Stimulated activated CD8-positive, alpha-beta memory T cell treated with anti-CD3 and anti-CD28 coated beads, Interleukin-15, amount 100 ng/mL, for 48 hours (primary cell): ENCODE measurements at regions not wholly inside any gene's neighbourhood (a gene's known extent, or its start where the extent isn't known, plus 50 kb on each side); places are given as distances from the start of the nearest gene placed in this dataset.

Source experiments
- DNase-seq, 2 donors: peaks; one replicate each; pipeline ENCODE4 v3.0.0-alpha.2; 2020; ENCODE audit warnings: low read depth in 2 of 2

DNA sequence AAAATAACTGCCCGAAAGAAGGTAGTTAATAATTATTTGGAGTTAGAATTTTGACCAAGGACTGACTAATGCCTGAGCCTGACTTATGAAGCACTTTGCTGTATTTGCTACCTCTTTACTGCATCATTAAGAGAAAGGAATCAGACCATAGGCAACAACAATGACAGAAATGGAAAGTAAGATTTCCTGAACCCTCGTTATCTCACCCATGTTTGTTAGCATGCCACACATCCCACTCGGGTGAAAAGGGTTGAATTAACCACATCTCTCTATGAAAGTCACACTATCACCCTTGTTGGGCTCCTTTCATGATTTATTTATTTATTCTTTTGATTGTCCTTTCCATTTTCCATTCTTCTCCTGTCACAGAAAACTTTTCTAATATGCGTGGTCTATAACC lies 59.6 kb downstream of the OLIG3 start:
- no peak for DNase-seq

GRCh38 chr6:137432054-137432611 lies 62.1 kb downstream of the OLIG3 start:
- no peak for DNase-seq

- DNase-seq, result no peak
Measured at GRCh38 chr6:137430954-137431353, 63.2 kb downstream of the OLIG3 start.

- no peak for DNase-seq
Measured at GRCh38 chr6:137427656-137428290, 66.4 kb downstream of the OLIG3 start.

GRCh38 chr6:137426007-137426689 lies 68.0 kb downstream of the OLIG3 start:
- no peak for DNase-seq

DNA sequence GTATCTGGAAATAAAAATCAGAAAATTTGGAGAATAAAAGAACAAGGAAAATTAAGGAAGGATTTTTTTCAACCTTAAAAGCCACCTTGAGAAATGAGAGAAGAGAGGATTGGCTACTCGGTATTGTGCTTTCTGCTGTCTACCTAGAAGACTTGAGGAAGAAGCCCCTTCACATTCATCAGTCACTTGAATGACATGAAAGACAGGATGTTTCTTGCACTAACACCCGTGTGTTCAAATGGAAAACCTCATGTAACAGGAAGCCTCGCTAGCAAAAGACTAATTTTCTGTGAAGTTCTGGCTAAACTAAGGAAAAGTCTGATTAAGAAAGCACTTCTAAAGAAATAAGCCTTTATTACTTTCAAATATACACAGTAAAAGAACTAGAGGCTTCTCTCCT lies 69.9 kb downstream of the OLIG3 start:
- no peak for DNase-seq

GRCh38 chr6:137423451-137424168 lies 70.6 kb downstream of the OLIG3 start:
- DNase-seq, result no peak

DNA sequence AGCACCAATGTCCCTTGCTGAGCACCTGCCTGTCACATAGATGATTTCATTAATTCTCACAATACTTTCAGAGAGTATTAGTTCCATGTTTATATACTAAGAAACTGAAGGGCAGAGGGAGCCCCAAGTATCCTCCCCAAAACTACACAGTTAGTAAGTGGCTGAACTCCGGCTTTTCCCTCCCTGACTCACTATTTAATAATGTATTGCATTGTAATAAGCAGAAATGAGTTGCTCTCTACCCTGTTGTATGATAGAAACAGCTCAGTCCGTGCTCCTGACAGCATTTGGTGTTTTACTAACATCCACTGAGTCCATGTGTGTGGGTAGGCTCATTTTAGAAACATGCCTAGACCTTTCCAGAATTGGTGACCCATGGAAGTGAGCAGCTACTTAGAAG lies 76.8 kb downstream of the OLIG3 start:
- DNase-seq, result no peak

DNA sequence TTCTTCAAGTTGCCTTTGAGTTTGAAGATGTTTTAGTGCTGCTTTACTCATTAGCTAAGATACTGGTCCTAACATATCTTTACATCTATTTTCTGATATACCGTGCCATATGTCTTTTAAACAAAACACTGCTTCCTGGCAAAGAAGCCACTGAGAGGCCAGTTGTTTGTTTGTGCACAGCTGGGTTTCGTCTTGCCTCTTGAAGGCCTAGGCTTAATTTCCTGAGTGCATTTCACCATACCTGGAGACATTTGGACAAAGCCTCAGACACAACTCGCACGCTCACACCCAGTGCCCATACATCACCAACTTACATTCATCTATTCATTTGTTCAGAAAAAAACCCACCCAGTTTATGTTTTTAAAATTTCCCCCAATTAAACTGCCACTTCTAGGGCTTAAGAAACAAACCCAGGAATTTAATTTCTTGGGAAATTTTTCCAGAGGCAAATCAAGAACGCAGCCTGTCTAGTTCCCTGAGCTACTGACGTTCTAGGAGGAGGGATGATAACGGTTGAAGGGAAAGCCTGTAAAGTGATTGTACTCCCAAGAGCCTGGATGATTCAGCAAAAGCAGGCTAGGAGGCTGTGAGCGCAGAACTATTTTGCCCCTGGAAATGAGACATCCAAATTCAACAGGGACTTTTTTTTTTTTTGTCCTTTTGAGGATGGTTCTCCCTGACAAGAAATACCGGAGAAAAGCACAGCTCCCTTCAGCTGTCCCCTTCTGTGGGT lies 77.7 kb downstream of the OLIG3 start:
- DNase-seq, result no peak

DNA sequence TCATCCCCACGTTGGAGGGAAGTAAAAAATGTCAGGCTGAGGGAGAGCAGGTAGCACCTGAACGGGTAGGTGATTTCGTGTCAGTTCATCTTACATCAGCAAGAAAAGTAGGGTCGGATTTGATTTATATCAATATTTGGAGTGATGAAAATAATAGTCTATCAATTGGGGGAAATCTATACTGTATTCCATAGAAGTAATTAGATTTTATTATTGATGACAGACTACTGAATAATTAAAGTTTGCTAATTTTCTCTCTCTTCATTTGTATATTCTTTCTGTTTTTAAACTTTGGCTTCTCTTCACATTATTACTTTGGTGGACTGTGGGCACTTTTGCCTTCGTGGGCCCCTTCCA lies 78.4 kb downstream of the OLIG3 start:
- DNase-seq, result no peak

- DNase-seq, result peak; percentile 29 to 31
Measured at GRCh38 chr6:137415127-137415833, 78.9 kb downstream of the OLIG3 start.

DNA sequence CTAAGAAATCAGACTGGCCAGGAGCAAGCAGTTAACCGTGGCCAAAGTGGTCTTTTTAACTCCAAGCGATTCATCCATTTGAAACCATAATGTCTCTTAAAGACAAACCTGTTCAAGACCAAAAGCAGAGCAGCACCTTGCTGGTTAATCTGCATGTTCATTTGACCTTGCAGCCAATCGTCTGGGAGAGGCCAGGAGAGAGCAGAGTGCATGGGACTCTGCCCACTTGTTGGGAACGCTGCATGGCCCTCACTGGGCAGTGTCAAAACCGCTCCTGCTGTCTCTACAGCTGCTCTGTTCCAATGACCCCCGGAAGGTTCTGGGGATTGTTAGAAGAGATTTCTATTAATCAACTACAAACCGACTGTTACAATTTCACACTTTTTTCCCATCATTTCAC lies 79.6 kb downstream of the OLIG3 start:
- no peak for DNase-seq

DNA sequence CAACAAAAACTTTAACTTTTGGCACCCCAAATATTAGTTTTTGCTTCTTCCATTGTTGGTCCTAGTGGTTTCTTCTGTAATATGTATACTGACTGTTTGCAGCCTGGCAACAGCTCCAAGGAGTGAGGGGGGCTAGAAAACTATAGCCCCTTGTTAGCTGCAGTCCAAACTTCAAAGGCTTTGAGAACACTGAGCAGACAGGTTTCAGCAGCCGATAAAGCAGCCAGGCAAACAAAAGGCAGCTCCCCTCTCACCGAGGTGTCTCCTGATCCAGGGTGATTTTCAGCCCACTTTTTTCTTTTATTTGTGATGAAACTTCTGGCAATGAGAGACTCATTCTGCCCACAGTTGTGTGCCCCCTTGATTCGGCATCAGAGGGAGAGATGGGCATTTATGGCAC lies 80.7 kb downstream of the OLIG3 start:
- DNase-seq, result no peak

DNA sequence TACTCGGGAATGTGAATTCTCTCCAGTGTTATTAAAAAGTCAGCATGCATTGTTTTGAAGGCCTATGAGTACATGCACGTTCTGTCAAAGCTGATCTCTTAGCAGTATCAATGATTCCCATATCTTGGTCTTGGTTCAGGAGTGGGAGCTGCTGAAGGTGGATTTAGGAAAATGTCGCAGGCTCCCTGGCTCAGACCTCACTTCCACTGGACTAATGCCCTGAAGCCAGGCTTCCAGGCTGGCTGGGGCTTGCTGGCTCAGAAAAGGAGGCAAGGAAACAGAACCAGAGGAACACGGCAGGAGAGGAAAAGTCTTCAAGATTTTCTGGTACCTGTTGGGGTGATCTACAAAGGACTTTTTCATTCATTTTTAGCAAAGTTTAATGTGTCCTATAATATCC lies 81.6 kb downstream of the OLIG3 start:
- DNase-seq, result no peak

DNA sequence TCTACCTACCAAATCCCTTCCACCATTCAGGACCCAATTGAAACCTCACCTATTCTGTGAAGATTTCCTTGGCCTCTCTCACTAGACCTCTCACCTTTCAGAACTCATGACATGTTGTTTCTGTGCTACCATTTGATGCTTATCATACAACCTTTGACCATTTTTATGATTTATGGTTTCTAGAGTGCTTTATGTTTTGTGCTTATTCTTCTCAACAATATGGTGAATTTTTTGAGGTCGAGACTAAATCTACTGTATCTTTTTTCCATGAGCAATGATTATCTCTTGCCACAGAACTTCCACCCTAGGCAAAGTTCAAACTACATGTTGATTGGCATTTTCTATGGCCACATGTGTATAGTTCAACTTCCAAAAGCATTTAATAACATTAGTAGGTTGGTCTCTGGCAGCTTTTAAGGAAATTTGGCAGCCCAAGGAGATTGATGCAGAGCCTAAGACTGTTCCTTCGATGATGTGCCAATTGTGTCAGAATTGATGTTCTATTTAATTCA lies 84.9 kb downstream of the OLIG3 start:
- no peak for DNase-seq

- no peak for DNase-seq
Measured at GRCh38 chr6:137407816-137408215, 86.4 kb downstream of the OLIG3 start.

GRCh38 chr6:137405806-137406205 lies 88.4 kb downstream of the OLIG3 start:
- DNase-seq, result no peak

DNA sequence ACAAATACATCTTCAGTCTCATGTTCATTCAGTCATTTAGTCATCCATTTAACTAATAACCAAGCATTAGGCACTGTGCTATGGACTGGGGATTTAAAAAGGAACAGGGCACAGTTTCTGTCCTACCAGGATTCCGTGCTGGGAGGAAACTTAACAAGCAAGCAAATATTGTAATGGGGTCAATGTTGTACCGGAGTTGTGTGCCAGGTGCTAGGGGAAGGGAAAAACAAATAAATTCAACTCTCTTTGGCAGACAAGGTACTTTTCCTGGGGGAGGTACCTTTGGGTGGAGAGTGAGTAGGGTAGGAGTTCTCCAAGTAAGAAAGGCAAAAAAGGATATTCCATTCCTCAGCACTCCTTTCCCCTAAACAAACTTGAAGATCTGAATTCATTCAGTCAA lies 90.3 kb downstream of the OLIG3 start:
- DNase-seq, result no peak

- DNase-seq, result no peak
Measured at GRCh38 chr6:137403443-137403842, 90.8 kb downstream of the OLIG3 start.

DNA sequence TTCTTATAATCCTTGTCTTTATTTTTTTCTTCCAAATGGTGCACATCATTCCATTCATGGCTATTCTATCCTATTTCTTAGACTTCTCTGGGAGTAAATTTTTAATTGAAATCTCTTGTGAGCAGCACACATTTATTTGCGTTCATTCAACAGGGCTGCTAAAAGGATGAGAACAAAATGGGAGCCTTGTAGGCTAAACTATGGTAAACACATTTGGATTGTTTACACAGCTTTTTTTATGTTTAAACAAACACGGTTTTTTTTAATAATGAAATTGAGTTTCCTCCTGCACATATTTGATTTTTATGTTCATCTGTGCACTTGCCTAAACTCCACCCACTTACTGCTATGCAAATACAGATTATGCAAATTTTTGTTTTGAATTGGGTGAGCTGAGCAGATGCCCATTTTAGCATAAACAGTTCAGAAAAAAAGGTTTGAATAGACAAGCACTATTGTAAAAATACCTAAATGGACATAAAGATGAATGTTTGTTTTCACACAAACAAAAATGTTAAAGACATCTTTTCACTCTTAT lies 92.0 kb downstream of the OLIG3 start:
- no peak for DNase-seq

- no peak for DNase-seq
Measured at GRCh38 chr6:137401088-137401487, 93.1 kb downstream of the OLIG3 start.
